ENCODE measurements at regions not wholly inside any gene's neighbourhood (a gene's known extent, or its start where the extent isn't known, plus 50 kb on each side); places are given as distances from the start of the nearest gene placed in this dataset.

DNA sequence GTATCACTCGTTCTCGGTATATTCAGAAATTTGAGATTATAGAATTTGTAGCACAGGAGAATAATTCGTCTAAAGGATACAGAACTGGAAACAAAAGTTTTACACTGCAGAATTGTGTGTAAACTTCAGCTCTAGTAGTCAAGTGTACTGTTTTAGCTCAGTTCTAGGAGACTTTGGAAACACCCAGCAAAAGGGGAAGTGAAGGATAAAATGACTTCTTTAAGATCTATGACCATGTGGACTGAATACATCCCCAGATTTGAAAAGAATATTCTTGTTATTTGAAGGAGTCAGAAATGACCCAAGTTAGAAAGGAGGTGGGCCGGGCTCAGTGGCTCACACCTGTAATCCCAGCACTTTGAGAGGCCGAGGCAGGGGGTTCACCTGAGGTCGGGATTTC, 174.0 kb upstream of the FOXQ1 start:
- no peak for DNase-seq (ENCODE audit: low spot score in 2 of 2)
- TF ChIP-seq POLR2A (IDR thresholded peaks at IDR 0.05) (no peak), EP300 (IDR thresholded peaks at IDR 0.05) (no peak)
- TF ChIP-seq, protein P1, sequence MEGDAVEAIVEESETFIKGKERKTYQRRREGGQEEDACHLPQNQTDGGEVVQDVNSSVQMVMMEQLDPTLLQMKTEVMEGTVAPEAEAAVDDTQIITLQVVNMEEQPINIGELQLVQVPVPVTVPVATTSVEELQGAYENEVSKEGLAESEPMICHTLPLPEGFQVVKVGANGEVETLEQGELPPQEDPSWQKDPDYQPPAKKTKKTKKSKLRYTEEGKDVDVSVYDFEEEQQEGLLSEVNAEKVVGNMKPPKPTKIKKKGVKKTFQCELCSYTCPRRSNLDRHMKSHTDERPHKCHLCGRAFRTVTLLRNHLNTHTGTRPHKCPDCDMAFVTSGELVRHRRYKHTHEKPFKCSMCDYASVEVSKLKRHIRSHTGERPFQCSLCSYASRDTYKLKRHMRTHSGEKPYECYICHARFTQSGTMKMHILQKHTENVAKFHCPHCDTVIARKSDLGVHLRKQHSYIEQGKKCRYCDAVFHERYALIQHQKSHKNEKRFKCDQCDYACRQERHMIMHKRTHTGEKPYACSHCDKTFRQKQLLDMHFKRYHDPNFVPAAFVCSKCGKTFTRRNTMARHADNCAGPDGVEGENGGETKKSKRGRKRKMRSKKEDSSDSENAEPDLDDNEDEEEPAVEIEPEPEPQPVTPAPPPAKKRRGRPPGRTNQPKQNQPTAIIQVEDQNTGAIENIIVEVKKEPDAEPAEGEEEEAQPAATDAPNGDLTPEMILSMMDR (IDR thresholded peaks at IDR 0.05), result no peak
- WGBS, 2 donors, result 94 to 95% methylated on average over 6 of the region's 6 CpGs

DNA sequence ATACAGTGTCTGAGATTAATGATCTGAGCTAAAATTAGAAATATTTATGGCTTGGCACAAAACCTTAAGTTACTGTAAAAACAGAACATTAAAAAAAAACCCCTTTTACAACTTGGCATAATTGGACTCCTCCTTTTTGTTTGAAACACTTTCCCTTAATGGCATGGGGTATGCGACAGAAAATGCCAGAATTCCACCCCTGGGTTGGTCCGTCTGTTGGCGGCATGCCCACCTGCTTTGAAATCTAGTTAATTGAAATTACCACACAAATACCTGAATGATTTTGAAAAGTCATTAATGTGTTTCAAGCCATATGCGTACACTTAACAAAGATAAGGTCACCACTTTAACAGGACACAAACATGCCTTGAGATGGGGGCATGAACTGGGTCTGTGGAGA, 175.1 kb upstream of the FOXQ1 start:
- Histone ChIP-seq H3K4me3 (no peak overlapping the region), H3K36me3 (no peaks in the 10 kb centered on the region), H3K27me3 (no peaks in the 10 kb centered on the region), H3K4me1 (peaks cover 0 to 6% (median 0%) of the 10 kb centered on the region in 4 donors), H3K9me3 (peaks cover 0 to 14% (median 0%) of the 10 kb centered on the region in 4 donors), H3K27ac (no peak overlapping the region)
- 65 to 77% methylated on average over 4 of the region's 4 CpGs for WGBS, 2 donors
- TF ChIP-seq, protein P1 (IDR thresholded peaks at IDR 0.05), result no peak
- TF ChIP-seq POLR2A (IDR thresholded peaks at IDR 0.05) (no peak), EP300 (IDR thresholded peaks at IDR 0.05) (no peak)
- no peak for DNase-seq (ENCODE audit: low spot score in 2 of 2)

More for the DNA sequence above, 174.0 kb upstream of the FOXQ1 start:
- Histone ChIP-seq H3K9me3 (peaks cover 0 to 14% (median 0%) of the 10 kb centered on the region in 4 donors), H3K27ac (no peak overlapping the region), H3K4me3 (no peak overlapping the region), H3K4me1 (peaks cover 0 to 6% (median 0%) of the 10 kb centered on the region in 4 donors), H3K36me3 (no peaks in the 10 kb centered on the region), H3K27me3 (no peaks in the 10 kb centered on the region)

DNA sequence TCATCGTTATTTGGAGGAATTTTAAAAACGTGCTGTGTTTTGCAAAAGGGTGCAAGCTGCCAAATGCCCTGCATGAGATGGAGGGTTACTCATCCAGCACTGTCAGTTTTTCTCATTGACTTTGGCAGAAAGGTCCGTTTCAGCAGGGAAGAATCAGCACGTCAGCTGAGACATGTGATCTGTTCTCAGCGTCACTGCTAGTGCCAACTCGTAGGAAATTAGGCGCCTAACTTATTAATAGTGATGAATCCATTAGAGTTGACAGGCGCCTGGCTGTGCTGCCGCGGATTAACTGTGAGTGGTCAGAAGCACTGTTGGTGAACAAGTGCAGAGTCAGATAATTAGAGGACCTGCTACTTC, 175.5 kb upstream of the FOXQ1 start:
- no peaks in the 10 kb centered on the region for H3K36me3 ChIP-seq
- TF ChIP-seq EP300 (IDR thresholded peaks at IDR 0.05) (peak in 1 of 2 donors; percentile 18), POLR2A (IDR thresholded peaks at IDR 0.05) (no peak)
- H3K27ac ChIP-seq, result peak overlapping the region in 1 of 4 donors; percentile 4
- no peak overlapping the region for H3K4me3 ChIP-seq
- peaks cover 0 to 6% (median 0%) of the 10 kb centered on the region in 4 donors for H3K4me1 ChIP-seq
- H3K9me3 ChIP-seq, result peaks cover 0 to 14% (median 0%) of the 10 kb centered on the region in 4 donors
- WGBS, 2 donors, result 42 to 50% methylated on average over 10 of the region's 10 CpGs
- H3K27me3 ChIP-seq, result no peaks in the 10 kb centered on the region
- peak in 1 of 2 donors; percentile 14 for DNase-seq (ENCODE audit: low spot score in 2 of 2)

DNA sequence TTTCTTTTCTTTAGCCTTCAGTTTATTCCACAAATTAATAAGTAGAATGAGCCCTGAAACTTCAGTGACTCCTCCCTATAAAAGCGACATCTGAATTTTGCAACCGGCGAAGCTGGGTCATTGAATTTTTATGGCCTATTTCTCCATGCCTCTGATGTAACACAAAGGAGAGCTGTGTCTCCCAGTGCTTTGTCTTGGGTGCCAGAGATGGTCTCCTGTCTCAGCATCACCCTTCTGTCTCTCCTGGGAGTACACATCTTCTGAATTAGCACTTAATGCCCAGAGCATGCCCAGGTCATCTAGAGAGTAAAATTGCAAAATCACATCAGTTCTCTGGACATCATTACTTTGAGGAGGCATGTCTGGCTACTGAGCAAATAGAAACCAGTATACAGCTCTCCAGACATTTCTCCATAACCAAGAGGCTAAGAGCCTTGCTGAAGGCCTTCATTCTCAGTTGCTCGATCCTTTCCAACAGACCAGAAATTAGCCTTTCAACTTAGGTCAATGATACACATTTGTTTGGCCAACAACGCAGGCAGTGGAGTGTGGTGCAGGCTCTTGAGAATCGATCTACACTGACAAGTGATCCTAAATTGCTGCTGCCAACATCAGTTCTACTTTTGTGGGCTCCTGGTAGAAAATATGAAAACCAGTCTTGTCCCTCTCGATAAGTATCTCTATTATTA, 176.0 kb upstream of the FOXQ1 start:
- Histone ChIP-seq H3K4me1 (peaks cover 0 to 6% (median 0%) of the 10 kb centered on the region in 4 donors), H3K27me3 (no peaks in the 10 kb centered on the region), H3K27ac (peak overlapping the region in 1 of 4 donors; percentile 4), H3K36me3 (no peaks in the 10 kb centered on the region), H3K4me3 (no peak overlapping the region), H3K9me3 (peaks cover 0 to 14% (median 0%) of the 10 kb centered on the region in 4 donors)
- no peak for DNase-seq (ENCODE audit: low spot score in 2 of 2)
- TF ChIP-seq POLR2A (IDR thresholded peaks at IDR 0.05) (no peak), EP300 (IDR thresholded peaks at IDR 0.05) (no peak)
- TF ChIP-seq, protein P1 (IDR thresholded peaks at IDR 0.05), result no peak
- 63 to 68% methylated on average over 7 of the region's 7 CpGs for WGBS, 2 donors

DNA sequence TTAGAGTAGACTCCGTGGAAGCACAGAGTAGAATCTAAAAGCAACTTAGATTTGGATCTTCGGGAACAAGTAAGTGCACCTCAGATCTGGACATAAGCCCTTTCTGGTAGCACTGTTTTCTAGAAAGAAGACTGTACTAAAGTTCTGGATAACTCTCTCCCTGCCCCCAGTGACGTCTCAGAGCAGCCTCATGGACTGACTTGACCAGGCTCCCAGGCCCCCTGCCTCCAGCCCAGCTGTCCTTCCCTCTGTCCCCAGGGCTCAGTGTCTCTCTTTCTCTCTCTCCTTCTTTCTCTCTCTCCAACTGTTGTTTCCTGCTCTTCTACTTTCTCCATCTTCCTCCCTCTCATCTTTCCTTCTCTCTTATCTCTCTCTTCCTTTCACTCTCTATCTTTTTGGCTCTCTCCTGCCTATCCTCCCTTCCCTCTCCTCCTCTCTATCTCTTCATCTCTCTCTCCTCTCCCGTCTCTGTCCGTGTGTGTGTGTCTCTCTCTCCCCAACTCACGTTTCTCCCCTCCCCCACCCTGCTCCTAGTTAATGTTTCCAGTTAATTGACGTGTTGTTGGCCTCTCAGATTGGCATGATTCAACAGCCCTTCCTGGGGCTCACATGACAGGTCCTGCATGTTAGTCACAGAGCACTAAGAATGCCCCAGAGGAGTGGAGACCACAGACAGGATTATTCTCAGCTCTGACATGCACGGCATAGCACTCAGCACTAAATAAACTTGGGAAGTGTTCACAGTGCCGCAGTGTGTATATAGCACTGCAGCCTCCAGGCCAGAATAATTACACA, 180.4 kb upstream of the FOXQ1 start:
- Histone ChIP-seq H3K27me3 (no peaks in the 10 kb centered on the region), H3K4me3 (no peak overlapping the region), H3K4me1 (peaks cover 0 to 16% (median 0%) of the 10 kb centered on the region in 4 donors), H3K36me3 (no peaks in the 10 kb centered on the region), H3K9me3 (no peaks in the 10 kb centered on the region), H3K27ac (no peak overlapping the region)
- no peak for TF ChIP-seq POLR2A (IDR thresholded peaks at IDR 0.05)
- TF ChIP-seq, protein P1 (IDR thresholded peaks at IDR 0.05), result no peak
- TF ChIP-seq EP300 (IDR thresholded peaks at IDR 0.05), result no peak
- WGBS, 2 donors, result 63 to 68% methylated on average over 9 of the region's 9 CpGs
- DNase-seq (ENCODE audit: low spot score in 2 of 2), result no peak

All from tibial nerve (tissue), 4 donors.